ENCODE measurements at regions not wholly inside any gene's neighbourhood (a gene's known extent, or its start where the extent isn't known, plus 50 kb on each side); places are given as distances from the start of the nearest gene placed in this dataset.

DNA sequence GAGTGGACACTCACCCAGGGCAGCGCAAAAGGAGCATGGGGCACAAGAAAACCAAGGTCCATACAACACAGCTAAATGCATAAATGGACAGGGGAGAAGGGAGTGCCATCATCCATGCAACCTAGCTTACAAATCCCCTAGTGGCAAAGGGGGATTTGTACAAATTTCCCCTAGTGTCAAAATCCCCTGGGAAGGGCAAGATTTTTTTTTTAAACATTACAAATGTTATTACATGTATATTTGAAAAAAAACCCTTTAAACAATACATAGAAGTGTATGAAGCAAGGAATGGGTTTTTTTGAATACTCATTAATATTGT is 89.6 kb upstream of the IVNS1ABP start:
- Histone ChIP-seq H3K4me1 (ENCODE audit: insufficient read depth, low read length) (peaks cover 8% of the 10 kb centered on the region), H3K9me3 (ENCODE audit: low read length) (no peaks in the 10 kb centered on the region), H3K27me3 (ENCODE audit: control insufficient read depth in 1 of 2, insufficient read depth in 2 of 2, low read length in 2 of 2) (peaks cover 2 to 25% of the 10 kb centered on the region in 2 experiments; a peak in 3 of 5 replicates), H2AFZ (ENCODE audit: low read length) (no peak overlapping the region), H3K9ac (ENCODE audit: insufficient read depth, low read depth, low read length) (no peak overlapping the region), H3K36me3 (replicated peaks in 1 of 2; ENCODE audit: control insufficient read depth in 1 of 2, insufficient read depth in 2 of 2, low read length in 2 of 2) (no peaks in the 10 kb centered on the region), H3K4me3 (replicated peaks in 1 of 3; ENCODE audit: insufficient read depth in 1 of 3, low read depth in 2 of 3, low read length in 3 of 3) (no peak overlapping the region), H3K4me2 (ENCODE audit: low read depth, low read length) (no peak overlapping the region), H4K20me1 (ENCODE audit: insufficient read depth, low read length) (no peaks in the 10 kb centered on the region), H3K27ac (ENCODE audit: extremely low read length, insufficient read depth, low read length) (no peak overlapping the region), H3K79me2 (ENCODE audit: insufficient read depth, low read length) (no peaks in the 10 kb centered on the region)
- no TSS peak for BruUV-seq (replicated peaks)
- DNase-seq (ENCODE audit: low spot score) = no peak
- ATAC-seq = no peak
- POLR2A ChIA-PET = no interaction called here
- TF ChIP-seq ZNF382 (CRISPR knock-in tag; IDR thresholded peaks at IDR 0.05; ENCODE audit: borderline replicate concordance) (no peak), BHLHE40 (IDR thresholded peaks at IDR 0.05; ENCODE audit: low read length) (no peak), CREB1 (IDR thresholded peaks at IDR 0.05) (no peak), CREB1 (CRISPR knock-in tag; IDR thresholded peaks at IDR 0.05) (no peak), SYNCRIP (IDR thresholded peaks at IDR 0.05; ENCODE audit: insufficient read depth, low read depth, low read length) (no peak), FOSL1 (CRISPR knock-in tag; IDR thresholded peaks at IDR 0.05; ENCODE audit: borderline replicate concordance) (no peak), MEF2D (CRISPR knock-in tag; IDR thresholded peaks at IDR 0.05) (no peak), ZNF20 (CRISPR knock-in tag; IDR thresholded peaks at IDR 0.05) (no peak), EZH2 (conservative IDR thresholded peaks at IDR 0.05; ENCODE audit: low read depth, low read length) (no peak)
- TF ChIP-seq, protein P1, sequence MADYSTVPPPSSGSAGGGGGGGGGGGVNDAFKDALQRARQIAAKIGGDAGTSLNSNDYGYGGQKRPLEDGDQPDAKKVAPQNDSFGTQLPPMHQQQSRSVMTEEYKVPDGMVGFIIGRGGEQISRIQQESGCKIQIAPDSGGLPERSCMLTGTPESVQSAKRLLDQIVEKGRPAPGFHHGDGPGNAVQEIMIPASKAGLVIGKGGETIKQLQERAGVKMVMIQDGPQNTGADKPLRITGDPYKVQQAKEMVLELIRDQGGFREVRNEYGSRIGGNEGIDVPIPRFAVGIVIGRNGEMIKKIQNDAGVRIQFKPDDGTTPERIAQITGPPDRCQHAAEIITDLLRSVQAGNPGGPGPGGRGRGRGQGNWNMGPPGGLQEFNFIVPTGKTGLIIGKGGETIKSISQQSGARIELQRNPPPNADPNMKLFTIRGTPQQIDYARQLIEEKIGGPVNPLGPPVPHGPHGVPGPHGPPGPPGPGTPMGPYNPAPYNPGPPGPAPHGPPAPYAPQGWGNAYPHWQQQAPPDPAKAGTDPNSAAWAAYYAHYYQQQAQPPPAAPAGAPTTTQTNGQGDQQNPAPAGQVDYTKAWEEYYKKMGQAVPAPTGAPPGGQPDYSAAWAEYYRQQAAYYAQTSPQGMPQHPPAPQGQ (CRISPR knock-in tag; IDR thresholded peaks at IDR 0.05; ENCODE audit: borderline replicate concordance) = no peak
- in situ Hi-C loops (cut with HindIII; ENCODE audit: extremely low pct_ligation_motif_present, low pct_unique_long_range_greater_than_20kb) (no loop called here), intact Hi-C loops (cut with micrococcal nuclease; ENCODE audit: unreplicated experiment) (no loop called here)
- CTCF ChIA-PET (ENCODE audit: low intra/inter-chr PET ratio, low total read pairs) = no interaction called here
- 0% methylated on average over 1 of the region's 1 CpG for WGBS (ENCODE audit: low lambda C conversion rate)
- no peak for FAIRE-seq
